Left forelimb (tissue), 1 donor: ENCODE measurements at regions not wholly inside any gene's neighbourhood (a gene's known extent, or its start where the extent isn't known, plus 50 kb on each side); places are given as distances from the start of the nearest gene placed in this dataset.

Experiments used
- DNase-seq: peaks from one replicate; pipeline ENCODE4 v3.0.0-alpha.2; 2018; ENCODE audit warnings: low spot score

- DNase-seq, result no peak
Observed at GRCh38 chr12:41762691-41763090, 382.0 kb downstream of the GXYLT1 start.

GRCh38 chr12:41745593-41745992, 399.1 kb downstream of the GXYLT1 start:
- no peak for DNase-seq

- DNase-seq, result no peak
Observed at GRCh38 chr12:41743835-41744234, 400.8 kb downstream of the GXYLT1 start.

GRCh38 chr12:41739066-41739465, 405.6 kb downstream of the GXYLT1 start:
- DNase-seq, result no peak

GRCh38 chr12:41737423-41737822, 407.3 kb downstream of the GXYLT1 start:
- DNase-seq, result no peak

- DNase-seq, result no peak
Observed at GRCh38 chr12:41736436-41736835, 408.2 kb downstream of the GXYLT1 start.

GRCh38 chr12:41731691-41732090, 413.0 kb downstream of the GXYLT1 start:
- no peak for DNase-seq

GRCh38 chr12:41731061-41731460, 413.6 kb downstream of the GXYLT1 start:
- DNase-seq, result no peak

- DNase-seq, result no peak
Observed at GRCh38 chr12:41724216-41724615, 420.5 kb downstream of the GXYLT1 start.

GRCh38 chr12:41719214-41719613, 425.5 kb downstream of the GXYLT1 start:
- no peak for DNase-seq

GRCh38 chr12:41715256-41715655, 429.4 kb downstream of the GXYLT1 start:
- no peak for DNase-seq

GRCh38 chr12:41709463-41710285, 435.0 kb downstream of the GXYLT1 start:
- DNase-seq, result no peak

- DNase-seq, result no peak
Observed at GRCh38 chr12:41709012-41709411, 435.7 kb downstream of the GXYLT1 start.

- no peak for DNase-seq
Observed at GRCh38 chr12:41706376-41706775, 438.3 kb downstream of the GXYLT1 start.

GRCh38 chr12:41701943-41702601, 442.6 kb downstream of the GXYLT1 start:
- no peak for DNase-seq

GRCh38 chr12:41700940-41701339, 443.7 kb downstream of the GXYLT1 start:
- no peak for DNase-seq

- no peak for DNase-seq
Observed at GRCh38 chr12:41699658-41700057, 445.0 kb downstream of the GXYLT1 start.

- no peak for DNase-seq
Observed at GRCh38 chr12:41697161-41697560, 447.5 kb downstream of the GXYLT1 start.

- DNase-seq, result no peak
Observed at GRCh38 chr12:41684997-41685396, 459.7 kb downstream of the GXYLT1 start.

- DNase-seq, result no peak
Observed at GRCh38 chr12:41683513-41684240, 461.0 kb downstream of the GXYLT1 start.

GRCh38 chr12:41683023-41683422, 461.7 kb downstream of the GXYLT1 start:
- no peak for DNase-seq

- DNase-seq, result no peak
Observed at GRCh38 chr12:41681898-41682297, 462.8 kb downstream of the GXYLT1 start.

GRCh38 chr12:41680155-41680554, 464.5 kb downstream of the GXYLT1 start:
- no peak for DNase-seq
